GM20000 (cell line): ENCODE measurements at regions not wholly inside any gene's neighbourhood (a gene's known extent, or its start where the extent isn't known, plus 50 kb on each side); places are given as distances from the start of the nearest gene placed in this dataset.

ENCODE experiments used
- DNase-seq: peaks from one replicate; pipeline ENCODE4 v3.0.0; 2012; ENCODE audit warnings: low spot score
- TF ChIP-seq, protein P1 (sequence below): IDR thresholded peaks from 2 replicates; pipeline ENCODE4 v1.5.1; 2012; ENCODE audit warnings: mild to moderate bottlenecking, control low read depth; ENCODE audit errors: extremely low read depth, missing control alignments

DNA sequence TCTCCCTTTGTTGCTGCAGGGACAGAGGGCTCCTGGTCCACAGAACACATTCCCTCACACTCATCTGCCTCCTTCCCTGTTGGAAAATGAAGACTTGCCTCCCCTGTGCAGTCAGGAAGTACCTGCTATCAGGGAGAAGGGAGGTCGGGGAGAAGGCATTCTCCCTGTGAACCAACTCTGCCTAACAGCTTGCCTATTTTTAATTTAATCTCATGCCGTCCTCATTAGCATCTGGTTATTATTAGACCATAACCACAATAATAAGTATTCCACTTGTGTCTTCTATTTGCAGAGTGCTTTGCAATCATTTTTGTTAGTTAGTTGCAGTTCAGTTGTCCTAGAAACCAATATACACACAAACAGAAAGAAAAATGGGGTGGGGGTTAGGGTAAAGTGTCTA, 232.6 kb upstream of the SKOR2 start:
- no peak for DNase-seq
- TF ChIP-seq, protein P1, sequence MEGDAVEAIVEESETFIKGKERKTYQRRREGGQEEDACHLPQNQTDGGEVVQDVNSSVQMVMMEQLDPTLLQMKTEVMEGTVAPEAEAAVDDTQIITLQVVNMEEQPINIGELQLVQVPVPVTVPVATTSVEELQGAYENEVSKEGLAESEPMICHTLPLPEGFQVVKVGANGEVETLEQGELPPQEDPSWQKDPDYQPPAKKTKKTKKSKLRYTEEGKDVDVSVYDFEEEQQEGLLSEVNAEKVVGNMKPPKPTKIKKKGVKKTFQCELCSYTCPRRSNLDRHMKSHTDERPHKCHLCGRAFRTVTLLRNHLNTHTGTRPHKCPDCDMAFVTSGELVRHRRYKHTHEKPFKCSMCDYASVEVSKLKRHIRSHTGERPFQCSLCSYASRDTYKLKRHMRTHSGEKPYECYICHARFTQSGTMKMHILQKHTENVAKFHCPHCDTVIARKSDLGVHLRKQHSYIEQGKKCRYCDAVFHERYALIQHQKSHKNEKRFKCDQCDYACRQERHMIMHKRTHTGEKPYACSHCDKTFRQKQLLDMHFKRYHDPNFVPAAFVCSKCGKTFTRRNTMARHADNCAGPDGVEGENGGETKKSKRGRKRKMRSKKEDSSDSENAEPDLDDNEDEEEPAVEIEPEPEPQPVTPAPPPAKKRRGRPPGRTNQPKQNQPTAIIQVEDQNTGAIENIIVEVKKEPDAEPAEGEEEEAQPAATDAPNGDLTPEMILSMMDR = no peak

DNA sequence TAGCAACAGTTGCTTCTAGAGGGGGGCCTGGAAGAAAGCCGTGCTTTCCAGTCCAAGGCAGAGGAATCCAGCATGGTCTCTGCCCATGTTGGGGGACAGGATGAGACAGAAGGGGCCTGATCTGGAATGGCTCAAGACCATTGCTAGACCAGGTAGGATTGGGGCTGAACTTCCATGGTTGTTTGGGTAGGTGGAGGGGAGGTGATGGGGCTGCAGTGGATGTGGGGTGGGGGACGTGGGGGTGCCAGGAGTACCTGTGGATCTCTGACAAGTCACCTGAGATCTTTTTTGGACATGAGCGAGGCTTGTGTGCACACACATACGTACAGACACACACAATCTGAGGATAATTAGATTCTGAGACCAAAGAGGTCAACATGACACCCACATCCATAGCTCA, 228.7 kb upstream of the SKOR2 start:
- TF ChIP-seq, protein P1 = no peak
- no peak for DNase-seq

DNA sequence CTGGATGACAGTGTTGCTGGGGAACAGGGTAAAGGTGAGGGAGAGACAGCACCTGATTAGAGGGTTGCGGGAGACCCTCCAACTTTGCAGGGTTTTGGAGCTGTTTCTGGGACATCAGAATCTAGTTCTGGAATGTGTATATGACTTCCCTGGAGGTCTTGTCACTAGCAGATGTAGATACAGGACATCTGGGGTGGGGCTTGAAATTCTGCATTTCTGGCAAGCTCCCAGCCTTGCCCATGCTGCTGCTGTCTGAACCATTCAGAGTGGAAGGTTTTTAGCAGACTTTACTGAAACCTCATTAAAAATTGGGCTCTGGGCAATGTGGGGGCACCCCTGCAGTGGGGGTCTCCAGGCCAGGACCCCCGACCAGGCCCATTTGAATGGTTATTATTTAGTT, 220.3 kb upstream of the SKOR2 start:
- TF ChIP-seq, protein P1 = no peak
- DNase-seq = no peak

DNA sequence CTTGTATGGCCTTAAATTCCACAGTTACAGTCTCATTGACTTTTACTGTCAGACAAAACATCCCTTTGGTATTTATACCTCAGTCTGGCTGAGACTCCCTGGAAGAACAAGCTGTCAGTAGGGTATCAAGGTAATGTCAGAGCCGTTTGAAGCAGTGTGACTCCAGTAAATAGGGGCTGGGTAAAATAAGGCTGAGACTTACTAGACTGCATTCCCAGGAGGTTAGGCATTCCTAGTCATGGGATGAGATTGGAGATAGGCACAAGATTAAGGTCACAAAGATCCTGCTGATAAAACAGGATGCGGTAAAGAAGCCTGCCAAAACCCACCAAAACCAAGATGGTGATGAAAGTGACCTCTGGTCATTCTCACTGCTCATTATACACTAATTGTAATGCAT, 219.5 kb upstream of the SKOR2 start:
- TF ChIP-seq, protein P1 = no peak
- DNase-seq = no peak

DNA sequence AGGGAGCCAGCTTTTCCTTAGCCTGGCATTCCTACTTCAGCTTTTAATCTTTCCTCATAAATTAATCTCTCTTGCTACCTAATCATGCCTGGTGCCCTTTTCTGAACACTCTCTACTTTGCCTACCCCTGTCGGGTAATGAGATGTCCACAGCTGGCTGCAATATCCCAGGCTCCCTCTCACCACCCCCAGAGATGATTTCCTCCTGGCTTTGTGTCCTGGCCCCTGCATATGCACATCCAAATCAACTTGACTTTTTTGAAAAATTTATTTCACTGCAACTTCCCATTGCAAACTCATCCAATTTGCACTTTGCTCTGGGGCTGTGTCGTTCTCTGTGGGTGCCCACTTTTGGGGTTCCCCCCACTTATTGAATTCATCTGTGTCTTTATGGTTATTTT, 218.1 kb upstream of the SKOR2 start:
- DNase-seq = no peak
- TF ChIP-seq, protein P1 = no peak

DNA sequence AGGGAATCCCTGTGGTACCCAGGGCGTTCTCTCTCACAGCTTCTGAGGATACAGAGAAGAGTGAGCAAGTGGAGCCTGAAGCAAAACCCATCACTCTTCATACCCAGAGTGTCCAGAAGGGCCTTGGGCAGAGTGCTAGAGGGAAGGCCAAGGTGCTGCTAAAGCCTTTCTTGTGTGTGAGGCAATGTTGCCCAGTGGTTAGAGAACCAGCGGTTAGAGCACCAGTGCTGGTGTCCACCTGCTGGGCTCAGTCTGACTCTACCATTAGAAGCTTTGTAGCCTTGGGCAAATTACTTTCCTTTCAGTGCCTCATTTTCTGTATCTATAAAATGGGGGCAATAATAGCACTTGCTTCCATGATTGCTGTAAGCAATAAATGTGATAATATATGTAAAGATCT, 210.5 kb upstream of the SKOR2 start:
- TF ChIP-seq, protein P1 = no peak
- no peak for DNase-seq

DNA sequence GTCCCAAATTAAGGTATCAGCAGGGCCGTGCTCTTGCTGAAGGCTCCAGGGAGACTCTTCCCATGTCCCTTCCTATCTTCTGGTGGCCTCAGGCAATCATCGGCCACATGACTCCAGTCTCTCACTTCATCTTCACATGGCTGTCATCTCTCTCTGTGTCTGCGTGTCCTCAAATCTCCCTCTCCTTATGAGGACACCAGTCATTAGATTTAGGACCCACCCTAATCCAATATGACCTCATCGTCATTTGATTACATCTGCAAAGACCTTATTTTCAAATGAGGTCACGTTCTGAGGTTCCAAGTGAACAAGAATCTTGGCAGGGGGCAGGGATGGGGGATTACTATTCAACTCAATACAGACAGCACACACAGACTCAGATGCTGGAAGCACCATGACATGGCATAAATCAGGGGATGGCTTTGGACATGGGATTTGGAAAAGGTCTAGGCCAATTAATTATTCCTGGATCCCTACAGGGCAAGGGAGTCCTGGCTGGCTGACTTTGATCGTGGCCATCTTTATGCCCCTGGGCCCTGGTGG, 210.0 kb upstream of the SKOR2 start:
- no peak for DNase-seq
- TF ChIP-seq, protein P1 = no peak
